HEK293 (cell line): ENCODE measurements at regions not wholly inside any gene's neighbourhood (a gene's known extent, or its start where the extent isn't known, plus 50 kb on each side); places are given as distances from the start of the nearest gene placed in this dataset.

Source experiments
- CTCF ChIA-PET: fragments of 350-600 bp; formaldehyde crosslinking; extraction: SDS; loops from one replicate; lab custom pipeline; 2021; ENCODE audit warnings: antibody characterized with exemption; lab: Yijun Ruan, JAX
- POLR2A ChIA-PET: fragments of 300-600 bp; formaldehyde crosslinking; extraction: SDS; loops from one replicate; lab custom pipeline; 2020; ENCODE audit warnings: antibody characterized with exemption, inconsistent platforms; lab: Yijun Ruan, JAX
- H3K27ac ChIP-seq: fragments of 200-500 bp; sonication (Bioruptor generic); 2 replicates; pipeline ENCODE4 v1.5.1; 2014; ENCODE audit warnings: low read depth, low read length, control low read depth, inconsistent platforms; ENCODE audit errors: extremely low read depth
- H3K36me3 ChIP-seq, 2 experiments: fragments of 200-500 bp in 1 of 2; sonication (Bioruptor generic) in 1 of 2; 1 replicate in 1 of 2; 2 replicates in 1 of 2; pipeline ENCODE4 v1.5.1; 2014 to 2017; ENCODE audit warnings: inconsistent platforms in 2 of 2, low read length in 2 of 2; ENCODE audit not compliant: control insufficient read depth in 2 of 2, insufficient read depth in 1 of 2
- H3K4me1 ChIP-seq: fragments of 200-500 bp; sonication (Bioruptor generic); 2 replicates; pipeline ENCODE4 v1.5.1; 2014; ENCODE audit warnings: mild to moderate bottlenecking, low read length, inconsistent platforms; ENCODE audit not compliant: control insufficient read depth, insufficient read depth
- H3K4me3 ChIP-seq: 2 replicates; pipeline ENCODE4 v1.5.1; 2011; ENCODE audit warnings: low read depth, mild to moderate bottlenecking, control low read depth, low read length, moderate library complexity
- H3K9me3 ChIP-seq: fragments of 200-500 bp; sonication (Bioruptor generic); 2 replicates; pipeline ENCODE4 v1.5.1; 2014; ENCODE audit warnings: low read depth, low read length, inconsistent platforms; ENCODE audit not compliant: control insufficient read depth, insufficient read depth
- CTCF ChIP-seq: fragments of 450-650 bp; formaldehyde crosslinking; IDR thresholded peaks from 2 replicates; pipeline ENCODE4 v1.5.1; 2016; ENCODE audit warnings: missing biosample characterization, missing genetic modification characterization
- EGR2 ChIP-seq: fragments of 450-650 bp; formaldehyde crosslinking; IDR thresholded peaks from 2 replicates; pipeline ENCODE4 v1.5.1; 2016; ENCODE audit warnings: low read depth, missing biosample characterization, missing genetic modification characterization
- GFI1B ChIP-seq: fragments of 450-650 bp; formaldehyde crosslinking; IDR thresholded peaks from 2 replicates; pipeline ENCODE4 v1.5.1; 2016; ENCODE audit warnings: missing biosample characterization, missing genetic modification characterization
- GLI2 ChIP-seq: fragments of 450-650 bp; formaldehyde crosslinking; IDR thresholded peaks from 2 replicates; pipeline ENCODE4; 2017; ENCODE audit warnings: missing biosample characterization, missing genetic modification characterization, low read depth, borderline replicate concordance
- GLI4 ChIP-seq: fragments of 450-650 bp; formaldehyde crosslinking; IDR thresholded peaks from 2 replicates; pipeline ENCODE4 v1.5.1; 2016; ENCODE audit warnings: missing biosample characterization, missing genetic modification characterization
- HOXA7 ChIP-seq: sonication (generic); formaldehyde crosslinking; IDR thresholded peaks from 2 replicates; pipeline ENCODE4 v1.8.1; 2022; ENCODE audit warnings: missing genetic modification reagents, borderline replicate concordance
- PRDM6 ChIP-seq: fragments of 450-650 bp; formaldehyde crosslinking; IDR thresholded peaks from 2 replicates; pipeline ENCODE4 v1.5.1; 2017; ENCODE audit warnings: missing biosample characterization, missing genetic modification characterization
- SALL2 ChIP-seq: fragments of 450-650 bp; formaldehyde crosslinking; IDR thresholded peaks from 2 replicates; pipeline ENCODE4 v1.5.0; 2017; ENCODE audit warnings: missing biosample characterization, mild to moderate bottlenecking, missing genetic modification characterization, borderline replicate concordance
- SCRT1 ChIP-seq: fragments of 450-650 bp; formaldehyde crosslinking; IDR thresholded peaks from 2 replicates; pipeline ENCODE4 v1.5.1; 2016; ENCODE audit warnings: missing biosample characterization, missing genetic modification characterization, borderline replicate concordance
- SCRT2 ChIP-seq: fragments of 450-650 bp; formaldehyde crosslinking; IDR thresholded peaks from 2 replicates; pipeline ENCODE4 v1.5.1; 2016; ENCODE audit warnings: missing biosample characterization, missing genetic modification characterization
- SETDB1 ChIP-seq: IDR thresholded peaks from one replicate; pipeline ENCODE4 v1.6.1; 2017; ENCODE audit warnings: mild to moderate bottlenecking, low read length, moderate library complexity, mixed read lengths; ENCODE audit not compliant: insufficient read length
- YY1 ChIP-seq: fragments of 450-650 bp; formaldehyde crosslinking; IDR thresholded peaks from 2 replicates; pipeline ENCODE4 v1.5.1; 2018; ENCODE audit warnings: missing biosample characterization, missing genetic modification characterization
- ZBTB17 ChIP-seq: fragments of 450-650 bp; formaldehyde crosslinking; IDR thresholded peaks from 2 replicates; pipeline ENCODE4 v1.5.1; 2016; ENCODE audit warnings: missing biosample characterization, missing genetic modification characterization
- ZBTB6 ChIP-seq: fragments of 450-650 bp; formaldehyde crosslinking; IDR thresholded peaks from 2 replicates; pipeline ENCODE4 v1.5.1; 2017; ENCODE audit warnings: missing biosample characterization, missing genetic modification characterization
- ZBTB8A ChIP-seq: fragments of 450-650 bp; formaldehyde crosslinking; IDR thresholded peaks from 2 replicates; pipeline ENCODE4 v1.5.1; 2016; ENCODE audit warnings: missing biosample characterization, missing genetic modification characterization
- ZNF10 ChIP-seq: fragments of 450-650 bp; formaldehyde crosslinking; IDR thresholded peaks from 2 replicates; pipeline ENCODE4 v1.5.1; 2017; ENCODE audit warnings: missing biosample characterization, missing genetic modification characterization
- ZNF133 ChIP-seq: fragments of 450-650 bp; formaldehyde crosslinking; IDR thresholded peaks from 2 replicates; pipeline ENCODE4 v1.5.1; 2016; ENCODE audit warnings: missing biosample characterization, missing genetic modification characterization
- ZNF221 ChIP-seq: fragments of 450-650 bp; formaldehyde crosslinking; IDR thresholded peaks from 2 replicates; pipeline ENCODE4 v1.5.1; 2017; ENCODE audit warnings: missing biosample characterization, missing genetic modification characterization, borderline replicate concordance
- ZNF266 ChIP-seq: fragments of 450-650 bp; formaldehyde crosslinking; IDR thresholded peaks from 2 replicates; pipeline ENCODE4 v1.5.1; 2016; ENCODE audit warnings: missing biosample characterization, missing genetic modification characterization, low read depth
- ZNF274 ChIP-seq, 2 experiments: fragments of 200-500 bp in 1 of 2; fragments of 450-650 bp in 1 of 2; sonication (Bioruptor generic) in 1 of 2; formaldehyde crosslinking in 1 of 2; IDR thresholded peaks; 2 replicates each; pipeline versions ENCODE4 v1.5.1 to v1.6.1; 2014 to 2016; ENCODE audit warnings: borderline replicate concordance in 1 of 2, inconsistent platforms in 1 of 2, low read length in 1 of 2, missing biosample characterization in 1 of 2, missing genetic modification characterization in 1 of 2
- ZNF292 ChIP-seq: fragments of 450-650 bp; formaldehyde crosslinking; IDR thresholded peaks from 2 replicates; pipeline ENCODE4 v1.5.1; 2016; ENCODE audit warnings: low read depth, missing biosample characterization, missing genetic modification characterization, borderline replicate concordance
- ZNF335 ChIP-seq: fragments of 450-650 bp; formaldehyde crosslinking; conservative IDR thresholded peaks from 2 replicates; pipeline ENCODE4 v1.5.1; 2016; ENCODE audit warnings: missing biosample characterization, missing genetic modification characterization
- ZNF354C ChIP-seq: fragments of 450-650 bp; formaldehyde crosslinking; IDR thresholded peaks from 2 replicates; pipeline ENCODE4 v1.5.1; 2016; ENCODE audit warnings: missing biosample characterization, missing genetic modification characterization, low read depth, borderline replicate concordance
- ZNF473 ChIP-seq: fragments of 450-650 bp; formaldehyde crosslinking; IDR thresholded peaks from 2 replicates; pipeline ENCODE4 v1.5.1; 2017; ENCODE audit warnings: missing biosample characterization, missing genetic modification characterization
- ZNF488 ChIP-seq: fragments of 450-650 bp; formaldehyde crosslinking; IDR thresholded peaks from 2 replicates; pipeline ENCODE4 v1.5.1; 2016; ENCODE audit warnings: missing biosample characterization, missing genetic modification characterization
- ZNF548 ChIP-seq: fragments of 450-650 bp; formaldehyde crosslinking; IDR thresholded peaks from 2 replicates; pipeline ENCODE4 v1.5.1; 2016; ENCODE audit warnings: missing biosample characterization, missing genetic modification characterization
- ZNF654 ChIP-seq: fragments of 450-650 bp; formaldehyde crosslinking; IDR thresholded peaks from 2 replicates; pipeline ENCODE4 v1.5.1; 2016; ENCODE audit warnings: low read depth, missing biosample characterization, missing genetic modification characterization
- ZNF776 ChIP-seq: fragments of 450-650 bp; formaldehyde crosslinking; IDR thresholded peaks from 2 replicates; pipeline ENCODE4 v1.5.0; 2017; ENCODE audit warnings: missing biosample characterization, missing genetic modification characterization, borderline replicate concordance
- ZNF792 ChIP-seq: fragments of 450-650 bp; formaldehyde crosslinking; IDR thresholded peaks from 2 replicates; pipeline ENCODE4 v1.5.1; 2016; ENCODE audit warnings: missing biosample characterization, missing genetic modification characterization
- ZNF837 ChIP-seq: fragments of 450-650 bp; formaldehyde crosslinking; IDR thresholded peaks from 2 replicates; pipeline ENCODE4 v1.5.1; 2016; ENCODE audit warnings: missing biosample characterization, missing genetic modification characterization
- ZSCAN23 ChIP-seq: fragments of 450-650 bp; formaldehyde crosslinking; IDR thresholded peaks from 2 replicates; pipeline ENCODE4 v1.5.1; 2016; ENCODE audit warnings: missing biosample characterization, missing genetic modification characterization
- ZSCAN30 ChIP-seq: fragments of 450-650 bp; IDR thresholded peaks from 2 replicates; pipeline ENCODE4 v1.5.1; 2018; ENCODE audit warnings: missing biosample characterization, mild to moderate bottlenecking, missing genetic modification characterization, moderate library complexity

- TF ChIP-seq ZBTB6 (no peak), ZNF266 (no peak), ZBTB17 (tag by site-specific recombination) (no peak), ZNF274 (IDR thresholded peaks at IDR 0.05; ENCODE audit: low read length) (no peak), ZNF274 (tag by site-specific recombination; IDR thresholded peaks at IDR 0.05; ENCODE audit: borderline replicate concordance) (no peak), ZNF133 (tag by site-specific recombination) (no peak)
Measured at GRCh38 chr17:14434506-14434905, 133.6 kb downstream of the HS3ST3B1 start (continued).

- H3K27ac ChIP-seq: no peak overlapping the region
- TF ChIP-seq SCRT2 (tag by site-specific recombination): no peak
- TF ChIP-seq ZNF292: no peak
- TF ChIP-seq ZNF548 (tag by site-specific recombination): no peak
- TF ChIP-seq SETDB1: no peak
- TF ChIP-seq ZNF792 (tag by site-specific recombination): no peak
- TF ChIP-seq GLI2 (tag by site-specific recombination): no peak
- no peak for TF ChIP-seq ZNF488 (tag by site-specific recombination)
- no peak for TF ChIP-seq ZNF221 (tag by site-specific recombination)
- no peak for TF ChIP-seq ZSCAN30 (tag by site-specific recombination)
- no peak for TF ChIP-seq ZNF654
- TF ChIP-seq SCRT1: no peak
- no peak for TF ChIP-seq GLI4 (tag by site-specific recombination)
- TF ChIP-seq ZNF354C (tag by site-specific recombination): no peak
- TF ChIP-seq ZNF473 (tag by site-specific recombination): no peak
- no peak for TF ChIP-seq HOXA7 (CRISPR knock-in tag)
- no peak for TF ChIP-seq ZNF837 (tag by site-specific recombination)
- ChIA-PET POLR2A (no interaction called here), CTCF (no interaction called here)
- H3K4me1 ChIP-seq: no peaks in the 10 kb centered on the region
- no peaks in the 10 kb centered on the region for H3K36me3 ChIP-seq
- no peaks in the 10 kb centered on the region for H3K9me3 ChIP-seq
- no peak overlapping the region for H3K4me3 ChIP-seq
Measured at GRCh38 chr17:14432079-14432478, 131.2 kb downstream of the HS3ST3B1 start.

- ChIA-PET POLR2A (no interaction called here), CTCF (no interaction called here)
- Histone ChIP-seq H3K36me3 (no peaks in the 10 kb centered on the region), H3K4me1 (no peaks in the 10 kb centered on the region), H3K27ac (no peak overlapping the region), H3K9me3 (no peaks in the 10 kb centered on the region), H3K4me3 (no peak overlapping the region)
- no peak for TF ChIP-seq YY1 (tag by site-specific recombination)
- TF ChIP-seq ZSCAN23 (tag by site-specific recombination): no peak
- TF ChIP-seq ZNF335 (tag by site-specific recombination): no peak
- TF ChIP-seq CTCF (tag by site-specific recombination): no peak
- no peak for TF ChIP-seq EGR2 (tag by site-specific recombination)
- TF ChIP-seq PRDM6 (tag by site-specific recombination): no peak
- no peak for TF ChIP-seq ZNF776 (tag by site-specific recombination)
- TF ChIP-seq SALL2 (tag by site-specific recombination): no peak
- TF ChIP-seq GFI1B (tag by site-specific recombination): no peak
- no peak for TF ChIP-seq ZNF10
- no peak for TF ChIP-seq ZNF133 (tag by site-specific recombination)
- TF ChIP-seq ZBTB8A (tag by site-specific recombination): no peak
Measured at GRCh38 chr17:14429084-14429483, 128.2 kb downstream of the HS3ST3B1 start.
